Panc1 (cell line): ENCODE measurements at regions not wholly inside any gene's neighbourhood (a gene's known extent, or its start where the extent isn't known, plus 50 kb on each side); places are given as distances from the start of the nearest gene placed in this dataset.

Source experiments
- ATAC-seq: fragments of 200-7000 bp; cut with Tn5 transposase; 2 replicates; pipeline ENCODE4 v1.9.1; 2020; ENCODE audit warnings: mild to moderate bottlenecking, moderate library complexity
- BruUV-seq: library from RNA; stranded (reverse); fragments of 400-500 nt; replicated peaks from 2 replicates; lab custom pipeline; 2021; lab: Mats Ljungman, UMichigan
- CTCF ChIA-PET: fragments of 300-600 bp; sonication (Branson Sonifier 250); formaldehyde crosslinking; loops from one replicate; lab custom pipeline; 2022; ENCODE audit warnings: antibody characterized with exemption; lab: Charles Lee
- POLR2A ChIA-PET: fragments of 300-600 bp; sonication (Branson Sonifier 250); formaldehyde crosslinking; loops from one replicate; lab custom pipeline; 2022; ENCODE audit warnings: antibody characterized with exemption; lab: Charles Lee
- DNase-seq: peaks from one replicate; pipeline ENCODE4 v3.0.0-alpha.2; 2010; ENCODE audit warnings: low read depth, low spot score
- H3K27ac ChIP-seq: 2 replicates; pipeline ENCODE4 v1.5.1; 2011; ENCODE audit warnings: mild to moderate bottlenecking, low read length, inconsistent platforms
- H3K27me3 ChIP-seq: fragments of 200-500 bp; sonication (Bioruptor generic); 2 replicates; pipeline ENCODE4 v1.6.0; 2014; ENCODE audit warnings: low read length, inconsistent platforms; ENCODE audit not compliant: control insufficient read depth, insufficient read depth
- H3K36me3 ChIP-seq: fragments of 200-500 bp; sonication (Bioruptor generic); 2 replicates; pipeline ENCODE4 v1.5.1; 2014; ENCODE audit warnings: inconsistent platforms, mild to moderate bottlenecking, low read length, moderate library complexity; ENCODE audit not compliant: control insufficient read depth, insufficient read depth
- H3K4me1 ChIP-seq: 2 replicates; pipeline ENCODE4 v1.5.1; 2011; ENCODE audit warnings: inconsistent platforms, mild to moderate bottlenecking, low read length, moderate library complexity; ENCODE audit not compliant: control insufficient read depth, insufficient read depth
- H3K4me3 ChIP-seq, 2 experiments: 2 replicates each; pipeline ENCODE4 v1.5.1; 2011 to 2012; ENCODE audit warnings: low read depth in 2 of 2, low read length in 2 of 2, mild to moderate bottlenecking in 2 of 2, inconsistent platforms in 1 of 2, moderate library complexity in 1 of 2
- H3K9me3 ChIP-seq: fragments of 200-500 bp; sonication (Bioruptor generic); 2 replicates; pipeline ENCODE4 v1.5.1; 2014; ENCODE audit warnings: low read depth, mild to moderate bottlenecking, inconsistent platforms, low read length, moderate library complexity; ENCODE audit not compliant: control insufficient read depth, insufficient read depth
- CTCF ChIP-seq: fragments of 450-650 bp; IDR thresholded peaks from 2 replicates; pipeline ENCODE4 v1.5.1; 2017; ENCODE audit warnings: mild to moderate bottlenecking
- POLR2AphosphoS5 ChIP-seq: IDR thresholded peaks from 2 replicates; pipeline ENCODE4 v1.6.1; 2012; ENCODE audit warnings: mild to moderate bottlenecking, low read depth, low read length, moderate library complexity
- REST ChIP-seq, 2 experiments: IDR thresholded peaks; 2 replicates each; pipeline ENCODE4 v1.6.1; 2011 to 2012; ENCODE audit warnings: low read depth in 2 of 2, control low read depth in 1 of 2, low read length in 1 of 2, mild to moderate bottlenecking in 1 of 2, moderate library complexity in 1 of 2; ENCODE audit not compliant: insufficient read depth in 1 of 2
- SIN3A ChIP-seq: IDR thresholded peaks from 2 replicates; pipeline ENCODE4 v1.6.1; 2012; ENCODE audit warnings: low read depth, mild to moderate bottlenecking, low read length, moderate library complexity, borderline replicate concordance; ENCODE audit not compliant: insufficient read depth
- TCF7L2 ChIP-seq: IDR thresholded peaks from 2 replicates; pipeline ENCODE4 v1.6.1; 2011; ENCODE audit warnings: mild to moderate bottlenecking, low read depth, low read length, inconsistent platforms
- in situ Hi-C: cut with HindIII; loops from 2 replicates; pipeline ENCODE4 v1.10.0; 2016; ENCODE audit warnings: low sequenced_read_pairs, low pct_unique_long_range_greater_than_20kb
- intact Hi-C: fragments of 100-400 bp; cut with micrococcal nuclease; formaldehyde crosslinking; loops from one replicate; pipeline ENCODE4 v1.10.0; 2022; ENCODE audit not compliant: unreplicated experiment

- no peak overlapping the region for H3K27ac ChIP-seq
- ChIA-PET CTCF (no interaction called here), POLR2A (no interaction called here)
- no peak for DNase-seq
- H3K4me3 ChIP-seq = no peak overlapping the region
- intact Hi-C loops (no loop called here), in situ Hi-C loops (no loop called here)
- no peaks in the 10 kb centered on the region for H3K36me3 ChIP-seq
- H3K9me3 ChIP-seq = no peaks in the 10 kb centered on the region
- ATAC-seq = no peak
- TF ChIP-seq SIN3A = no peak
- H3K27me3 ChIP-seq = no peaks in the 10 kb centered on the region
- no peaks in the 10 kb centered on the region for H3K4me1 ChIP-seq
- BruUV-seq = no TSS peak
These were observed 471.6 kb upstream of the PRKX start for GRCh38 chrX:4185086-4185485.

DNA sequence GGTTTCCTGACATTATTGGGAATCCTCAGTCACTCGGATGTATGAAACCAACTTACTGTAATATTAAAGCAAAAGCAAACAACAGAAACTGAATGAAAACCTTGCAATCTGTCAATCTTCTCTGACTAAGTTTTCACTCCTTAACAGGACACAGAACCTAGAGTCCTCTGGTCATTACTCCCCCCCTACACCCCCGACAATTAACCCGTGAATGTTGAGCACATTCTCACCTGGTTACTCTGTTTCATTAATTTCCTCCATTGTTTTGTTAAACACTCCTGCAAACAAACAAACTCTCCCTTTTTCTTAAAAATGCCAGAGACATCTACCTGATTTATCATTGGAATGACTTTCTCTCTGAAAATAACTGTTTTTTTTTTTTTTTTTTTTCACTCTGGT is 469.0 kb upstream of the PRKX start:
- ATAC-seq = no peak
- TF ChIP-seq POLR2AphosphoS5 = no peak
- no peak for TF ChIP-seq REST (IDR thresholded peaks at IDR 0.05; ENCODE audit: insufficient read depth in 1 of 2, low read depth in 2 of 2, low read length in 1 of 2)
- TF ChIP-seq TCF7L2 = no peak
- no peak for TF ChIP-seq SIN3A
- TF ChIP-seq CTCF = no peak
- no peaks in the 10 kb centered on the region for H3K4me1 ChIP-seq
- no peaks in the 10 kb centered on the region for H3K27me3 ChIP-seq
- ChIA-PET CTCF (no interaction called here), POLR2A (no interaction called here)
- DNase-seq = no peak
- BruUV-seq = no TSS peak
- intact Hi-C loops (no loop called here), in situ Hi-C loops (no loop called here)
- H3K27ac ChIP-seq = no peak overlapping the region
- H3K4me3 ChIP-seq = no peak overlapping the region
- H3K36me3 ChIP-seq = no peaks in the 10 kb centered on the region
- no peaks in the 10 kb centered on the region for H3K9me3 ChIP-seq

DNA sequence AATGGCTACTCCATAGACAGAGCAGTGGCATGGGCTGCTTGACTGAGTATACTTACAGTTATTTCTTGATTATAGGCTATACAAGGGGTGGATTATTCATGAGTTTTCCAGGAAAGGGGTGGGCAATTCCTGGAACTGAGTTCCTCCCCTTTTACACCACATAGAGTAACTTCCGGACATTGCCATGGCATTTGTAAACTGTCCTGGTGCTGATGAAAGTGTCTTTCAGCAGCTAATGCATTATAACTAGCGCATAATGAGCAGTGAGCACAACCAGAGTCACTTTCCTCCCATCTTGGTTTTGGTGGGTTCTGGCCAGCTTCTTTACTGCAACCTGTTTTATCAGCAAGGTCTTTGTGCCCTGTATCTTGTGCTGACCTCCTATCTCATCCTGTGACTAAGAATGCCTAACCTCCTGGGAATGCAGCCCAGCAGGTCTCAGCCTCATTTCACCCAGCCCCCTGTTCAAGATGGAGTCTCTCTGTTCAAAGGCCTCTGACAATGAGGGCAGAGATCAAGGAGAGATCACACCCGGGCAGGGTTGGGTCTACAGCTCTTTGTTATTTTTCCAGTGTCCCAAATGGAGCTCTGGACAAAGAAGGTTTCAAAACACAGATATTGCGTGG is 468.4 kb upstream of the PRKX start:
- intact Hi-C loops = no loop called here
- CTCF ChIA-PET = no interaction called here
- no peaks in the 10 kb centered on the region for H3K4me1 ChIP-seq
- DNase-seq (no peak), ATAC-seq (no peak)
- H3K27me3 ChIP-seq = no peaks in the 10 kb centered on the region
- H3K27ac ChIP-seq = no peak overlapping the region
- no peaks in the 10 kb centered on the region for H3K36me3 ChIP-seq
- no TSS peak for BruUV-seq
- H3K9me3 ChIP-seq = no peaks in the 10 kb centered on the region
- no peak overlapping the region for H3K4me3 ChIP-seq
- in situ Hi-C loops = no loop called here
- TF ChIP-seq REST (IDR thresholded peaks at IDR 0.05; ENCODE audit: insufficient read depth in 1 of 2, low read depth in 2 of 2, low read length in 1 of 2) (no peak), SIN3A (no peak), CTCF (no peak), POLR2AphosphoS5 (no peak), TCF7L2 (no peak)
- POLR2A ChIA-PET = no interaction called here
